Mesodermal cell (in vitro differentiated cells): ENCODE measurements at regions not wholly inside any gene's neighbourhood (a gene's known extent, or its start where the extent isn't known, plus 50 kb on each side); places are given as distances from the start of the nearest gene placed in this dataset.

Experiments
- H3K27ac ChIP-seq: 2 replicates; pipeline ENCODE4 v1.7.0; 2013; ENCODE audit warnings: mild to moderate bottlenecking, low read depth, low read length, moderate library complexity; ENCODE audit not compliant: severe bottlenecking
- H3K36me3 ChIP-seq: 2 replicates; pipeline ENCODE4 v1.7.1; 2013; ENCODE audit warnings: mild to moderate bottlenecking, low read length, moderate library complexity; ENCODE audit not compliant: control insufficient read depth, insufficient read depth
- H3K4me1 ChIP-seq: one replicate; pipeline ENCODE4 v1.7.1; 2013; ENCODE audit warnings: mild to moderate bottlenecking, low read length; ENCODE audit not compliant: insufficient read depth, control insufficient read depth, poor library complexity, severe bottlenecking
- H3K4me3 ChIP-seq: 2 replicates; pipeline ENCODE4 v1.7.0; 2013; ENCODE audit warnings: low read length, control low read depth, mild to moderate bottlenecking; ENCODE audit not compliant: insufficient read depth, poor library complexity, severe bottlenecking; ENCODE audit errors: extremely low read depth
- H3K9me3 ChIP-seq: 2 replicates; pipeline ENCODE4 v1.7.1; 2013; ENCODE audit warnings: mild to moderate bottlenecking, low read length, moderate library complexity; ENCODE audit not compliant: control insufficient read depth
- WGBS, 2 experiments: methylation state at CpG; one replicate each; pipeline ENCODE4 v1.1.5; 2013; ENCODE audit warnings: missing lambda C conversion rate in 2 of 2; ENCODE audit not compliant: insufficient coverage in 2 of 2; 5-methylcytosine and 5-hydroxymethylcytosine counted together

- WGBS, 2 experiments: 94 to 97% methylated on average over 4 of the region's 4 CpGs
- Histone ChIP-seq H3K9me3 (no peaks in the 10 kb centered on the region), H3K4me3 (no peak overlapping the region), H3K36me3 (no peaks in the 10 kb centered on the region), H3K27ac (peak overlapping the region; percentile 64), H3K4me1 (peaks cover 22% of the 10 kb centered on the region)
Observed at GRCh38 chr1:56417646-56418045, 161.7 kb downstream of the PLPP3 start.

- Histone ChIP-seq H3K9me3 (no peaks in the 10 kb centered on the region), H3K36me3 (no peaks in the 10 kb centered on the region), H3K27ac (no peak overlapping the region), H3K4me1 (peaks cover 22% of the 10 kb centered on the region), H3K4me3 (no peak overlapping the region)
- WGBS, 2 experiments: 93 to 100% methylated on average over 2 of the region's 2 CpGs
Observed at GRCh38 chr1:56416495-56416894, 162.9 kb downstream of the PLPP3 start.

- Histone ChIP-seq H3K9me3 (no peaks in the 10 kb centered on the region), H3K4me1 (peaks cover 25% of the 10 kb centered on the region), H3K27ac (no peak overlapping the region), H3K4me3 (no peak overlapping the region), H3K36me3 (no peaks in the 10 kb centered on the region)
- 90 to 93% methylated on average over 2 to 3 of the region's 4 CpGs for WGBS, 2 experiments
Observed at GRCh38 chr1:56415720-56416119, 163.6 kb downstream of the PLPP3 start.

- 79 to 81% methylated on average over 3 of the region's 3 CpGs for WGBS, 2 experiments
- no peaks in the 10 kb centered on the region for H3K36me3 ChIP-seq
- no peaks in the 10 kb centered on the region for H3K9me3 ChIP-seq
- peaks cover 25% of the 10 kb centered on the region for H3K4me1 ChIP-seq
- H3K27ac ChIP-seq: no peak overlapping the region
- no peak overlapping the region for H3K4me3 ChIP-seq
Observed at GRCh38 chr1:56415258-56415657, 164.1 kb downstream of the PLPP3 start.

- H3K36me3 ChIP-seq: no peaks in the 10 kb centered on the region
- H3K4me1 ChIP-seq: peaks cover 25% of the 10 kb centered on the region
- no peaks in the 10 kb centered on the region for H3K9me3 ChIP-seq
- no peak overlapping the region for H3K27ac ChIP-seq
- WGBS, 2 experiments: 83 to 84% methylated on average over 7 to 8 of the region's 9 CpGs
- no peak overlapping the region for H3K4me3 ChIP-seq
Observed at GRCh38 chr1:56414728-56415224, 164.6 kb downstream of the PLPP3 start.

- Histone ChIP-seq H3K4me1 (peaks cover 25% of the 10 kb centered on the region), H3K9me3 (no peaks in the 10 kb centered on the region), H3K27ac (no peak overlapping the region), H3K36me3 (no peaks in the 10 kb centered on the region), H3K4me3 (no peak overlapping the region)
- 85% methylated on average over 7 of the region's 7 CpGs for WGBS, 2 experiments
Observed at GRCh38 chr1:56413671-56414199, 165.6 kb downstream of the PLPP3 start.

GRCh38 chr1:56411484-56412180 is 167.7 kb downstream of the PLPP3 start:
- Histone ChIP-seq H3K9me3 (peaks cover 5% of the 10 kb centered on the region), H3K27ac (peak overlapping the region; percentile 45), H3K36me3 (no peaks in the 10 kb centered on the region), H3K4me3 (no peak overlapping the region), H3K4me1 (peaks cover 18% of the 10 kb centered on the region)
- WGBS, 2 experiments: 81 to 83% methylated on average over 8 to 13 of the region's 13 CpGs

GRCh38 chr1:56411021-56411420 is 168.3 kb downstream of the PLPP3 start:
- WGBS, 2 experiments: 91 to 94% methylated on average over 2 of the region's 2 CpGs

GRCh38 chr1:56410405-56410804 is 169.0 kb downstream of the PLPP3 start:
- no peaks in the 10 kb centered on the region for H3K36me3 ChIP-seq
- WGBS, 2 experiments: 80 to 93% methylated on average over 1 of the region's 3 CpGs
- no peak overlapping the region for H3K4me3 ChIP-seq
- H3K4me1 ChIP-seq: peaks cover 18% of the 10 kb centered on the region
- peaks cover 5% of the 10 kb centered on the region for H3K9me3 ChIP-seq
- H3K27ac ChIP-seq: no peak overlapping the region

More at GRCh38 chr1:56411021-56411420, 168.3 kb downstream of the PLPP3 start:
- Histone ChIP-seq H3K4me3 (no peak overlapping the region), H3K4me1 (peaks cover 18% of the 10 kb centered on the region), H3K27ac (no peak overlapping the region), H3K9me3 (peaks cover 5% of the 10 kb centered on the region), H3K36me3 (no peaks in the 10 kb centered on the region)

- Histone ChIP-seq H3K36me3 (no peaks in the 10 kb centered on the region), H3K4me3 (no peak overlapping the region), H3K27ac (no peak overlapping the region), H3K4me1 (peaks cover 9% of the 10 kb centered on the region), H3K9me3 (peaks cover 5% of the 10 kb centered on the region)
- 81 to 83% methylated on average over 6 to 8 of the region's 8 CpGs for WGBS, 2 experiments
Observed at GRCh38 chr1:56409112-56409691, 170.2 kb downstream of the PLPP3 start.

GRCh38 chr1:56406821-56407220 is 172.5 kb downstream of the PLPP3 start:
- WGBS, 2 experiments: 93% methylated on average over 2 of the region's 2 CpGs; no CpG with 5 or more reads in 1 of the 2 experiments
- Histone ChIP-seq H3K4me1 (peaks cover 5% of the 10 kb centered on the region), H3K9me3 (peaks cover 5% of the 10 kb centered on the region), H3K27ac (no peak overlapping the region), H3K4me3 (no peak overlapping the region), H3K36me3 (no peaks in the 10 kb centered on the region)
